GM18505 (cell line): ENCODE measurements at regions not wholly inside any gene's neighbourhood (a gene's known extent, or its start where the extent isn't known, plus 50 kb on each side); places are given as distances from the start of the nearest gene placed in this dataset.
"Not testable (repeated sequence)": the region's sequence is repeated elsewhere in the genome, so short reads cannot be mapped to it uniquely, and the experiment has no call there.

Source experiments
- ATAC-seq: cut with Tn5 transposase; IDR thresholded peaks from one replicate; pipeline ENCODE4 v1.9.1; 2021; ENCODE audit not compliant: unreplicated experiment
- POLR2A ChIP-seq: IDR thresholded peaks from 4 replicates; pipeline ENCODE4 v1.6.1; 2011; ENCODE audit warnings: borderline replicate concordance; ENCODE audit not compliant: insufficient read depth, insufficient read length; ENCODE audit errors: extremely low read depth

DNA sequence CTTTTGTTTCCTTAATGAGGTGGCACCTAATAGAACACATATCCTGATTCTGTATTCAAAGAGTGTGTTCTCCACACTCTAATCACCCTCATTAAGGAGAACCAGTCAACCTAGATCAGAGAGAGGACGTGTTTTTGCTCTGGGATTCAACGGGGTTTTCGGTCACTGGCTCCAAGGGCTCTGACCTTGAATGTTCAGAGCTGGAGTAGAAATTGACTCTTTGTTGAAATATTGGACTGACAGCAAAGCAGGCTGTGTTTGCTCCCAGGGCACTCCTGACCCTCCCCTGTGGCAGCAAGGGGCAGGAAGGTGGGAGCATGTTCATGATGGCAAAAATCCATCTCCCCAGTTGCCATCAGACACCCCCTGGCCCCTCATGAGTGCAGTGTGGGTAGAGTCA lies 1193.0 kb downstream of the AACS start:
- TF ChIP-seq POLR2A, result no peak
- no peak for ATAC-seq

DNA sequence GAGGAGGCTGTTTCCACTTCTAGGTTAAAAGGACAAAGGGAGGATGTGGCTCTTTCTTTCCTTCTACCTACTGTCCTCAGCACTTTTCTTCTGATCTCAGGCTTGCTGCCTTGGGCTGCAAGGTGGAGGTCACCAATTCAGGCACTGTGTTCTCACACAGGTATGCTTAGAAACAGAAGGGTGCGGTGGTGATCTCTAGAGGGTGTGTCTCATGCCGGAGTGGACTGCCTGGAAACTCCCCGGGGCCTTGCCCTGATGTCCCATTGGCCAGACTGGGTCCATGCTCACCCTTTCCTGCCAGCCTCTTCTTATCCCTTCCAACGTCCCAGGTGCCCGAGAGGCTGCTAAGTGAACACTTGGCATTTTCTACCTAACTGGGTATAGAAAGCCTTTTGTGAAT lies 1197.6 kb downstream of the AACS start:
- no peak for ATAC-seq
- TF ChIP-seq POLR2A, result no peak

- ATAC-seq, result no peak
- no peak for TF ChIP-seq POLR2A
Measured at GRCh38 chr12:126268222-126268621, 1203.0 kb downstream of the AACS start.

- no peak for ATAC-seq
- no peak for TF ChIP-seq POLR2A
Measured at GRCh38 chr12:126271159-126271558, 1205.9 kb downstream of the AACS start.

GRCh38 chr12:126282691-126283090 lies 1217.5 kb downstream of the AACS start:
- no peak for ATAC-seq
- no peak for TF ChIP-seq POLR2A

DNA sequence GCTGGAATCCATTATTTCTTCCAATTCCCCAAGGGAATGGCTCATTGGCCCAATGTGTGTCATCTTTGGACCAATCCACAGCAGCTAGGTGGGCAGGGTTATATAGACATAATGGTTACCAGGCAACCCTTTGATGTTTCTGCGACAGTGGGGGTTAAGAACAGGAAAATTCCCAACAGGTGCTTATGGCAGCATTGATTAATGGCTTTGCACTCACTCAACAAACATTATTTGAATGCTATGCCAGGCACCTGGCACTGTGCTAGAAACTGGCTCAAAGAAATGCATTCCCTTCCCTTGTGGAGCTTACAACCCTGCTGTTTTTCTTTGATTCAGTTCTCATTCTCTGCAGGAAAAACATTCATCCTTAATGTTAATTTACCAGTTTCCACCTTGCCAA lies 1221.0 kb downstream of the AACS start:
- no peak for TF ChIP-seq POLR2A
- no peak for ATAC-seq

GRCh38 chr12:126290456-126290855 lies 1225.2 kb downstream of the AACS start:
- ATAC-seq, result no peak
- no peak for TF ChIP-seq POLR2A

GRCh38 chr12:126291987-126292386 lies 1226.8 kb downstream of the AACS start:
- ATAC-seq, result not testable (repeated sequence)

DNA sequence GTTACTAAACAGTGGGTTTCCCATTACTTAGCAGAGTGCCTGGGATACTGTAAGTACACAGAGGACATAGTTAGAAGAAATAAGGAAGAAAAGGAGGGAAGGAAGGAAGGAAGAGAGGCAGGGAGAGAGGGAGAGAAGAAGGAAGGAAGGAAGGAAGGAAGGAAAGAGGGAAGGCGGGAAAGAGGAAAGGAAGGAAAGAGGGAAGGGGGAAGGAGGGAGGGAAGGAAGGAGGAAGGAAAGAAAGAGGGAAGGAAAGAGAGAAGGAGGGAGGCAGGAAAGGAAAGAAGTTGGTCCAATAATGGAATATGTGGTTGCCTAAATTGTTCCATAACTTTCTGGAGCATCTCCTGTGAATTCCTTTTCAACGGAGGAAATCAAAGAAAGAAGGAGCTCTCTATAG lies 1230.4 kb downstream of the AACS start:
- no peak for TF ChIP-seq POLR2A
- no peak for ATAC-seq

DNA sequence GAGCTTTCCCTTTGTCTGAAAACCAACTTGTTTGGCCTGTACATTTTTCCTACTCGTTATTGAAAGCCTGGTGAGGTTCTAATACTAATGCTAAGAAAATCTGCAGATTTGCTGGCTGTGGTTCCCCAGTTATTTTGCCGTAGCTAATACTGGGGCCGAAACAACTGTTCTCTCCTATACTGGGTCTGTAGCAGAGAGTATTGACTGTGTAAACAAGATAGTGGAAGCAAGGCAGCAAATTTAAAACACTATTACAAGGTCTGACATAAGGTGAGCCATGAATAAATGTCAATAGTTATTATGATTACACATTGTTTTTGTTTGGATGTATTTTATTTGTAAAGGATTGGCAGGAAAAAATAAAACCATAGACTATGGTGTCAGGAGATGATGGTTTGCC lies 1244.0 kb downstream of the AACS start:
- ATAC-seq, result no peak
- no peak for TF ChIP-seq POLR2A

DNA sequence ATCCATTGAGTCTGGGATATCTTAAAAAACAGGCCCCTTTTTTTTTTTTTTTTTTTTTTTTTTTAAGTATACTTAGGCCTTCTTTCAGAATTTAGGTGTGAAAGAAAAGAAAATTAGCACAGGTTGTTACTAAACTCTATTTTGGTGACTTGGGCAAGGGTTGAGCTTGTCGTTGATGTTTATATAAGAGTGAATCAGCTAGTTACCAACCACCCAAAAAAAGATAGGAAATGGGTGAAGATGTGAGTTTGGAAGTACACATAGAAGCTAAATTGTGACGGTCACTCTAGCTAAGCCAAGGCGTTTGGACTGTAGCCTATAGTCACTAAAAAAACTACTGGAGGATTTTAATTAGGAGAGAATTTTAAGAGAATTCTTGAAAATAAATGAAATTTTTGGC lies 1247.2 kb downstream of the AACS start:
- no peak for ATAC-seq
- TF ChIP-seq POLR2A, result no peak

DNA sequence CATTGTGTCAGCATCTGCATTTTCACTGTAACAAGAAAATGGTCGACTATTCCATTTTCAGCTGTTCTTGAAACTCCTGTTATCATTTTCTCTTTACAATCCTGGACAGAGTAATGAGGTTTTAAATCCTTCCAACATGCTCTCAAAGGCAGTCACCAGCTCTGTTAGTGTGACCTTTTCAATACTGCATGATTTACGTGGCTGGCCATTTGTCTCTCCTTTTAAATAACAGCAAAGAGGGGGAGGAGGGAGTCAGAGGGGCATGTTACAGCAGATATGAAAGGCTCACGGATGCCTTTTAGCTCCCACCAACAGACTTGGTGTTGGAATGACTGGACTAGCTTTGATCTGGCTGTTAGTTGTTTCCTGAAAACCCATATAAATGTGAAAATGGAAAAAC lies 1251.2 kb downstream of the AACS start:
- ATAC-seq, result no peak
- no peak for TF ChIP-seq POLR2A

DNA sequence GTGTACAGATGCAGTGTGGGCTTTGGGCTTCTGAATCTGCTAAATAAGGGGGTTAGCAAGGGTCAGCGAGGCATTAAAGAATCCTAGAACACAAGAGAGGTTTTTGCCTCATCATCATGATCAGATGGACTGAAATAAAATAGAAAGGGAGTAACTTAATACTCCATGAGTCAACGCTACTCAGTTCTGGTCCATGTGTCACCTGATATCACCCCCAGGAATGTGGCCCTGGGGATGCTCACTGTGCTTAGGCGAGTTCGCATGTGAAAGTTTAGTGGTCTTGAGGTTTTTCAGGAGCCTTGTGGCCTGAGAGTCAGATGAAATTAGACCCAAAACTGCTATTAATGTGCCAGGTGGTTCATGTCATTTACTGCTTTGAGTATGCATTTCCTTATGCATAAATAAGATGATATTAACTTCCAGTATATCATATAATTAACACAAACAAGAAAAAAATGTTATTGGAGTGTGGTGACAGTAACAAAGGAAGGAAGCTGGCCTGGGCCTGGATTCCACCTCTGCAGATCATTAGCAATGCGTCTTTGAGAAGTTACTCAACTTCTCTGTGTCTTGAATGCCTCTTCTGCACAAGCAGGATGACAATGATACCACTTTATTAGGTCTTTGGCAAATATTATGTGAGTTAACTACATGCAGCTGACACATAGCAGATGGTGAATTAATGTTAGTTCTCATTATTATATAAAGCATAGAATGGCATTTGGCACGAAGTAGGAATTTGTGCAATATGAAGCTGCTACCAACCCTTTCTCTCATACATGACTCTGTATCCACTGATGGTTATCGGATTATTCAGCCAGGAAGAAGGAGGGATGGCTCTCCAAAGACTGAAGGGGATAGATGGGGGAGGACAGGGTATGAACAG lies 1272.6 kb downstream of the AACS start:
- no peak for TF ChIP-seq POLR2A
- no peak for ATAC-seq

DNA sequence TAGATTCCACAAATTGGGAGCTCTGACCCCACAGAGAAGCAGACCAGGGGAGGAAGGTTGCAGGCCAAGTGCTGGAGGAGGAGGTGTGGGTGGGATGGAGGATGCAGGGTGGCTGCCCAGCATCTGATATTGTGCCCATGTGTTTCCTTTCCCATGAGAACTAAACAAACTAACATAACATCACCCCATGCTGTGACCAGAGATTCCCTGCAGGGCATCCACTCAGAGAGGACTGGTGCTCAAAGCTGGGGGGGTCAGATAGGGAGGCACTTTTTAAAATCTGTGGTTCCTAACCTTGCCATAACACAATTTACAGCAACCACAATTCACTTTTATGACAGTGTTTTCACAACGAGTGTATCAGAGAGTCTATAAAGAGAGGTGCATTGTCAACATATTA lies 1277.6 kb downstream of the AACS start:
- no peak for TF ChIP-seq POLR2A
- no peak for ATAC-seq

GRCh38 chr12:126343321-126343720 lies 1278.1 kb downstream of the AACS start:
- TF ChIP-seq POLR2A, result no peak
- ATAC-seq, result no peak
